Fibroblast of mammary gland (primary cell): ENCODE measurements at regions not wholly inside any gene's neighbourhood (a gene's known extent, or its start where the extent isn't known, plus 50 kb on each side); places are given as distances from the start of the nearest gene placed in this dataset.

ENCODE experiments used
- DNase-seq: peaks from one replicate; pipeline ENCODE4 v3.0.0-alpha.2; 2010; ENCODE audit warnings: low read depth
- H3K4me3 ChIP-seq: 2 replicates; pipeline ENCODE4 v1.5.1; 2011; ENCODE audit warnings: low read depth, mild to moderate bottlenecking, low read length, moderate library complexity; ENCODE audit not compliant: control insufficient read depth
- CTCF ChIP-seq: conservative IDR thresholded peaks from 2 replicates; pipeline ENCODE4 v1.5.1; 2011; ENCODE audit warnings: low read depth, low read length, inconsistent platforms; ENCODE audit not compliant: control insufficient read depth, insufficient read depth

GRCh38 chr9:13896922-13897835 is 416.8 kb downstream of the NFIB start:
- TF ChIP-seq CTCF, result no peak
- H3K4me3 ChIP-seq, result no peak overlapping the region
- DNase-seq, result no peak

DNA sequence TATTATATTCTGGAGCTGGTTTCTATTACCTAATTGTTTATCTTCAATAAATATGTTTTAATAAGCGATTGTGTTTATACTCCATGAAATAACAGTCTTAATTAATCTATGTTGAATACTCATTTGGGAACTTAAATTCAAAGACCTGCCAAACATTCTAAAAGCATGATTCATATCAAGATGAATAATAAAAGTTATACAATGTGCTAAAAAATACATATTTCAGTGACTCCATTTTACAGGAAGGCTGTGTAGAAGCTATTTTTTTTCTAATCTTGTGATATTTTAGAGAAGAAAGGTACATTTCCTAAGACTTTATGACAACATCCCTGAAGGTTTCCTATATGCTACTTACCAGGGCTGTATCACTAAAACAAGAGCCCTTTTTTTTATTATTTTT is 417.9 kb downstream of the NFIB start:
- no peak for TF ChIP-seq CTCF
- no peak for DNase-seq
- H3K4me3 ChIP-seq, result no peak overlapping the region

DNA sequence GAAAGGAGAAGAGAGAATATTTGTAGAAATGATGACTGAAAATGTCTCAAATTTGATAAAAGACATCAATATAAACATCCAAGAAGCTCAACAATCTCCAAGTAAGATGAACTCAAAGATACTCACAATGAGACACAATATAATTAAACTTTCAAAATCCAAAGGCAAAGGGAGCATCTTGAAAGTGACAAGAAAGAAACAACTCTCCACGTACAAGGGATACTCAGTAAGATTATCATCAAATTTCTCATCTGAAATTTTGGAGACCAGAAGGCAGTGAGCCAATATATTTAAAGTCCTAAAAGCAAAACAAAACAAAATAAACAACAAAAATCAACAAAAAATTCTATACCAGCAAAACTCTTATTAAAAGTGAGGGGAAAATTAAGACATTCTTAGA is 428.7 kb downstream of the NFIB start:
- no peak for TF ChIP-seq CTCF

GRCh38 chr9:13879981-13880380 is 434.0 kb downstream of the NFIB start:
- DNase-seq, result no peak
- H3K4me3 ChIP-seq, result no peak overlapping the region
- TF ChIP-seq CTCF, result no peak

More for the DNA sequence above, 428.7 kb downstream of the NFIB start:
- H3K4me3 ChIP-seq, result no peak overlapping the region
- DNase-seq, result no peak

DNA sequence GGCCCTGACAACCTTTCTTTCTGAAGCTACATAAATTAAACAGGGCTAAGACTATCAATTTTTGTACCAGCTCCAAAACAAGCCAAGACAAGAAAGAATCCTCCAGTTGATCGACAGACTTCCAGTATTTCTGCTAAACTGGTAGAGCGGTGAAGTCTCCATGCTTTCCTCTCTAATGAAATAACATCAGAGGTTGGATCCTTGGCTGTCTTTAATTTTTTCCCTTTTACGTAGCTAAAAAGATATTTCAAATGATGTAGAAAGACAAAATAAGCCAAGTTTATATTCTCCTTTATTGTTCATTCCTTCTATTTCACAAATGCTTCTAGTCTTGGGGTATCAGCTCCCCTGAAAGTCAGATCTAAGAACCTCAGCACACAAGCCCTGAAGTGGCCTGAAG is 434.9 kb downstream of the NFIB start:
- H3K4me3 ChIP-seq, result no peak overlapping the region
- DNase-seq, result no peak
- no peak for TF ChIP-seq CTCF

GRCh38 chr9:13878241-13878711 is 435.7 kb downstream of the NFIB start:
- no peak for DNase-seq
- no peak for TF ChIP-seq CTCF

More at GRCh38 chr9:13878241-13878711, 435.7 kb downstream of the NFIB start:
- no peak overlapping the region for H3K4me3 ChIP-seq
